ENCODE measurements at regions not wholly inside any gene's neighbourhood (a gene's known extent, or its start where the extent isn't known, plus 50 kb on each side); places are given as distances from the start of the nearest gene placed in this dataset.

DNA sequence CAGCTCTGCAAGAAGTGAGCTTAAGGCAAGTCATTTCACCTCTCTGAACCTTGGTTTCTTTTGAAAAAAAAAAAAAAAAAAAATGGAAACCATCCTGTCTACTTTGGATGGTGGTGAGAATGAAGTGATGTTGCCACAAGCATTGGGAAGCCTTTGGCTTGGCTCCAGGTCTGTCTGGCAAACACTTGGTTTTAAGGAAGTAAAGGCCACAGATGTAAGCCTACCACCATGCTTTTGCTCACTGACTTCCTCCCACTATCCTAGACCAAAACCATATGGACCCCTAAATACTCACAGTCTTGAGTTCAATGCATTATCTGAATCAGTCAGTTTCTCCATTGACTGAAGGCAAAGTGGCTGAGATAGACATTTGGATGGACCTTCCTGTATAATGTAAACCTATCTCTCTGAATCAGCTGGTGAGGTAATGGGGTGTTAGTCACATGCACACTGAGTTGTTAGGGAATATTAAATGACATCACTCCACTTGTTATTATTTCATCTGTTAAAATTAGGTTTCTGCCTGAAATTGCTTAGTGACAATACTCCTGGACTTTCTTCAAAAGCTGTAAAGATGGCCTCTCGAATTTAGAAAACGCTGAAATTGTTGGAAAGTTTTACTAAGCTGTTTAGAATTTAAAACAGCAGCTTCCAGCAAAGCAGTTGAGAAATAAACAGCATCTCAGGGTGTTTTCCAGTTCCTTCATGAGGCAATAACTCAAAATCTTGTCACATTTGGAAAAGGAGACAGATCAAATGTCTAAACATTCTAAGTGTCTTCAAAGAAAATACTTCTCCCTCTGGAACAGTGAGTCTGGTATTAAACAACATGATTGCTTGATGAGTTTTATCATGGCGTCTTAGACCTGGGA lies 833.5 kb downstream of the DHX35 start:
- no peak for DNase-seq
- no peaks in the 10 kb centered on the region for H3K36me3 ChIP-seq (replicated peaks in 1 of 2; ENCODE audit: control insufficient read depth in 1 of 2, insufficient read depth in 2 of 2, low read length in 2 of 2)
- peaks cover 0 to 8% (median 4%) of the 10 kb centered on the region in 7 donors for H3K9me3 Mint-ChIP-seq
- no peak overlapping the region for H3K4me2 ChIP-seq (replicated peaks; ENCODE audit: extremely low read depth, low read length, poor library complexity, severe bottlenecking)
- intact Hi-C loops (cut with micrococcal nuclease) = no loop called here
- no peaks in the 10 kb centered on the region for H3K27me3 ChIP-seq (ENCODE audit: control insufficient read depth in 2 of 2, insufficient read depth in 2 of 2, low read length in 2 of 2)
- H3K4me3 ChIP-seq (replicated peaks in 1 of 3; ENCODE audit: low read depth in 2 of 3, low read length in 3 of 3) = no peak overlapping the region
- no peaks in the 10 kb centered on the region for H3K4me1 ChIP-seq (ENCODE audit: control insufficient read depth in 1 of 2, insufficient read depth in 2 of 2, low read length in 2 of 2)
- H3K4me1 Mint-ChIP-seq = no peaks in the 10 kb centered on the region
- TF ChIP-seq, protein P1, sequence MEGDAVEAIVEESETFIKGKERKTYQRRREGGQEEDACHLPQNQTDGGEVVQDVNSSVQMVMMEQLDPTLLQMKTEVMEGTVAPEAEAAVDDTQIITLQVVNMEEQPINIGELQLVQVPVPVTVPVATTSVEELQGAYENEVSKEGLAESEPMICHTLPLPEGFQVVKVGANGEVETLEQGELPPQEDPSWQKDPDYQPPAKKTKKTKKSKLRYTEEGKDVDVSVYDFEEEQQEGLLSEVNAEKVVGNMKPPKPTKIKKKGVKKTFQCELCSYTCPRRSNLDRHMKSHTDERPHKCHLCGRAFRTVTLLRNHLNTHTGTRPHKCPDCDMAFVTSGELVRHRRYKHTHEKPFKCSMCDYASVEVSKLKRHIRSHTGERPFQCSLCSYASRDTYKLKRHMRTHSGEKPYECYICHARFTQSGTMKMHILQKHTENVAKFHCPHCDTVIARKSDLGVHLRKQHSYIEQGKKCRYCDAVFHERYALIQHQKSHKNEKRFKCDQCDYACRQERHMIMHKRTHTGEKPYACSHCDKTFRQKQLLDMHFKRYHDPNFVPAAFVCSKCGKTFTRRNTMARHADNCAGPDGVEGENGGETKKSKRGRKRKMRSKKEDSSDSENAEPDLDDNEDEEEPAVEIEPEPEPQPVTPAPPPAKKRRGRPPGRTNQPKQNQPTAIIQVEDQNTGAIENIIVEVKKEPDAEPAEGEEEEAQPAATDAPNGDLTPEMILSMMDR (IDR thresholded peaks at IDR 0.05) = no peak
- no peak overlapping the region for H2AFZ ChIP-seq (ENCODE audit: insufficient read depth, low read depth, low read length, poor library complexity, severe bottlenecking)
- H3K27ac Mint-ChIP-seq = no peak overlapping the region
- H3K9ac ChIP-seq (ENCODE audit: insufficient read depth, low read length, poor library complexity, severe bottlenecking) = no peak overlapping the region
- no peak overlapping the region for H3K27ac ChIP-seq (ENCODE audit: low read depth in 1 of 2, low read length in 2 of 2)
- H3K36me3 Mint-ChIP-seq = no peaks in the 10 kb centered on the region
- no peaks in the 10 kb centered on the region for H3K79me2 ChIP-seq (ENCODE audit: insufficient read depth, low read length)
- H3K9me3 ChIP-seq (replicated peaks in 1 of 2; ENCODE audit: control insufficient read depth in 1 of 2, insufficient read depth in 1 of 2, low read length in 2 of 2) = no peaks in the 10 kb centered on the region
- no peaks in the 10 kb centered on the region for H4K20me1 ChIP-seq (ENCODE audit: insufficient read depth, low read length)
- H3K27me3 Mint-ChIP-seq (ENCODE audit: low read depth in 3 of 3) = peaks cover 0 to 3% (median under 1%) of the 10 kb centered on the region in 3 donors
- WGBS (ENCODE audit: insufficient coverage) = 88% methylated on average over 2 of the region's 3 CpGs
- H3K4me3 Mint-ChIP-seq = no peak overlapping the region

DNA sequence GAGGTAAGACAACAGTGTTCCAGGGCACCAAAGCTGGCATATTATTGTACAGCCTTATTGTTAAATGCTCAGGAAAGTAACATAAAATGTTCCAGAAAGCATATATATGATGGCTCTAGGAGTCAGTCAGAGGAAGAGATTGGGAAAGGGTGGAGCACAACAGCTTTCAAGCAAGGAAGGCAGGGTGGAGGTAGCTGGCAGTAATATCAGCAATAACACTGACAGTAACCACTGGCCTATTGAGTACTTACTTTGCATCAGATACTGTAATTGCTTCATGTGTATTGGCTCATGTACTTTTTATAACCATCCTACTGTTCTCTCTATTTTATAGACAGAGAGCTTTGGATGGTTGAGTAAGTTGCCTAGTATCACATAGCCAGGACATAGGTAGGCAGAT lies 830.2 kb downstream of the DHX35 start:
- Histone ChIP-seq H4K20me1 (ENCODE audit: insufficient read depth, low read length) (no peaks in the 10 kb centered on the region), H3K9me3 (replicated peaks in 1 of 2; ENCODE audit: control insufficient read depth in 1 of 2, insufficient read depth in 1 of 2, low read length in 2 of 2) (no peaks in the 10 kb centered on the region), H3K4me1 (ENCODE audit: control insufficient read depth in 1 of 2, insufficient read depth in 2 of 2, low read length in 2 of 2) (no peaks in the 10 kb centered on the region), H3K9ac (ENCODE audit: insufficient read depth, low read length, poor library complexity, severe bottlenecking) (no peak overlapping the region), H3K27ac (ENCODE audit: low read depth in 1 of 2, low read length in 2 of 2) (no peak overlapping the region), H3K79me2 (ENCODE audit: insufficient read depth, low read length) (no peaks in the 10 kb centered on the region), H2AFZ (ENCODE audit: insufficient read depth, low read depth, low read length, poor library complexity, severe bottlenecking) (no peak overlapping the region), H3K4me3 (replicated peaks in 1 of 3; ENCODE audit: low read depth in 2 of 3, low read length in 3 of 3) (no peak overlapping the region), H3K36me3 (replicated peaks in 1 of 2; ENCODE audit: control insufficient read depth in 1 of 2, insufficient read depth in 2 of 2, low read length in 2 of 2) (no peaks in the 10 kb centered on the region), H3K4me2 (replicated peaks; ENCODE audit: extremely low read depth, low read length, poor library complexity, severe bottlenecking) (no peak overlapping the region), H3K27me3 (ENCODE audit: control insufficient read depth in 2 of 2, insufficient read depth in 2 of 2, low read length in 2 of 2) (no peaks in the 10 kb centered on the region)
- H3K36me3 Mint-ChIP-seq = no peaks in the 10 kb centered on the region
- no peak overlapping the region for H3K4me3 Mint-ChIP-seq
- TF ChIP-seq, protein P1 (IDR thresholded peaks at IDR 0.05) = no peak
- no peaks in the 10 kb centered on the region for H3K4me1 Mint-ChIP-seq
- no peak for DNase-seq
- no peak overlapping the region for H3K27ac Mint-ChIP-seq
- peaks cover 0 to 1% (median 0%) of the 10 kb centered on the region in 3 donors for H3K27me3 Mint-ChIP-seq (ENCODE audit: low read depth in 3 of 3)
- intact Hi-C loops (cut with micrococcal nuclease) = no loop called here
- peaks cover 0 to 9% (median 2%) of the 10 kb centered on the region in 7 donors for H3K9me3 Mint-ChIP-seq
